GM12891 (cell line): ENCODE measurements at regions not wholly inside any gene's neighbourhood (a gene's known extent, or its start where the extent isn't known, plus 50 kb on each side); places are given as distances from the start of the nearest gene placed in this dataset.
"Not testable (repeated sequence)": the region's sequence is repeated elsewhere in the genome, so short reads cannot be mapped to it uniquely, and the experiment has no call there.

Source experiments
- PAX5 ChIP-seq: IDR thresholded peaks from 2 replicates; pipeline ENCODE4 v1.6.1; 2011; ENCODE audit warnings: low read length, moderate library complexity, mild to moderate bottlenecking; ENCODE audit not compliant: insufficient read depth, severe bottlenecking
- POLR2A ChIP-seq: IDR thresholded peaks from 2 replicates; pipeline ENCODE4 v1.6.1; 2011; ENCODE audit warnings: low read depth, low read length, control low read depth
- POLR2AphosphoS5 ChIP-seq: IDR thresholded peaks from 2 replicates; pipeline ENCODE4 v1.6.1; 2011; ENCODE audit warnings: low read depth, low read length, control low read depth
- SPI1 ChIP-seq: IDR thresholded peaks from 2 replicates; pipeline ENCODE4 v1.6.1; 2011; ENCODE audit warnings: low read depth, low read length, control low read depth
- TAF1 ChIP-seq: IDR thresholded peaks from 2 replicates; pipeline ENCODE4 v1.6.1; 2011; ENCODE audit warnings: low read depth, low read length, control low read depth

DNA sequence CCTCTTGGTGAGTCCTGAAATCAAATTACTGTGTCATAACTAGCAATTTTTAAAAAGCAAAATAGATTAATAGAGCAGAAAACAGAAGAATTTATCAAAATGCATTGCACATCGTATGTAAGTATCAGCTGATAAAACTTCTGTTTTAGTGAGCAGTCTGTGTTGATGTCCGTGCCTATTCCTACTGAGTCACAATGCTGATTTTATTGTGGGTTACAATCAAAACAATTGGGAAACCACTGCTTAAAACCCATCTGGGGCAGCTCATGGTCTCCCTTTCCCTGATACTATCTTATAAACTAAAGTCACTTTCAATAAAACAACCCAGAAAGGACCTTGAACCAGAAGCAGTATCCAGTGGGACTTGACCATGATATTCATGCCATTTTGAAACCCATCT is 101.1 kb upstream of the GPR39 start:
- TF ChIP-seq POLR2A, SPI1, POLR2AphosphoS5, TAF1, PAX5: not testable (repeated sequence)
